Keratinocyte (primary cell): ENCODE measurements at regions not wholly inside any gene's neighbourhood (a gene's known extent, or its start where the extent isn't known, plus 50 kb on each side); places are given as distances from the start of the nearest gene placed in this dataset.

Source experiments
- DNase-seq: peaks from one replicate; pipeline ENCODE4 v3.0.0-alpha.2; 2011; ENCODE audit warnings: low read depth, missing footprints, low spot score
- FAIRE-seq: peaks from 2 replicates; lab custom pipeline; 2011; peaks lifted over from hg19 to GRCh38; lab: Jason Lieb, UNC
- H2AFZ ChIP-seq: 2 replicates; pipeline ENCODE4 v1.6.0; 2012; ENCODE audit warnings: low read length, control low read depth, inconsistent platforms; ENCODE audit not compliant: control insufficient read depth
- H3K27ac ChIP-seq: 2 replicates; pipeline ENCODE4 v1.5.1; 2011; ENCODE audit warnings: low read length; ENCODE audit not compliant: control insufficient read depth, insufficient read depth
- H3K27me3 ChIP-seq: 3 replicates; pipeline ENCODE4 v1.6.0; 2011; ENCODE audit warnings: low read length; ENCODE audit not compliant: control insufficient read depth, insufficient read depth; ENCODE audit errors: extremely low read depth
- H3K36me3 ChIP-seq, 2 experiments: 2 replicates in 1 of 2; 3 replicates in 1 of 2; pipeline ENCODE4 v1.5.1; 2011; ENCODE audit warnings: low read length in 2 of 2, mild to moderate bottlenecking in 1 of 2; ENCODE audit not compliant: control insufficient read depth in 2 of 2, insufficient read depth in 2 of 2; ENCODE audit errors: extremely low read depth in 1 of 2
- H3K4me1 ChIP-seq: 3 replicates; pipeline ENCODE4 v1.5.1; 2011; ENCODE audit warnings: low read length; ENCODE audit not compliant: control insufficient read depth, insufficient read depth; ENCODE audit errors: extremely low read depth
- H3K4me2 ChIP-seq: 3 replicates; pipeline ENCODE4 v1.6.0; 2011; ENCODE audit warnings: low read depth, low read length; ENCODE audit not compliant: control insufficient read depth, insufficient read depth; ENCODE audit errors: extremely low read depth
- H3K4me3 ChIP-seq, 3 experiments: fragments of 200-600 bp in 1 of 3; sonication (generic) in 1 of 3; 2 replicates in 2 of 3; 3 replicates in 1 of 3; pipeline ENCODE4 v1.5.1; 2011 to 2016; ENCODE audit warnings: low read length in 3 of 3, mild to moderate bottlenecking in 3 of 3, control low read depth in 2 of 3, inconsistent platforms in 1 of 3, low read depth in 1 of 3, mixed read lengths in 1 of 3, mixed run types in 1 of 3, moderate library complexity in 1 of 3; ENCODE audit not compliant: control insufficient read depth in 2 of 3, insufficient read depth in 2 of 3; ENCODE audit errors: extremely low read depth in 1 of 3
- H3K79me2 ChIP-seq: 2 replicates; pipeline ENCODE4 v1.6.0; 2012; ENCODE audit warnings: low read length; ENCODE audit not compliant: control insufficient read depth, insufficient read depth
- H3K9ac ChIP-seq: 3 replicates; pipeline ENCODE4 v1.6.0; 2011; ENCODE audit warnings: low read length; ENCODE audit not compliant: control insufficient read depth, insufficient read depth; ENCODE audit errors: extremely low read depth
- H3K9me1 ChIP-seq: 3 replicates; pipeline ENCODE4 v1.6.0; 2011; ENCODE audit warnings: low read length; ENCODE audit not compliant: control insufficient read depth, insufficient read depth; ENCODE audit errors: extremely low read depth
- H3K9me3 ChIP-seq: 2 replicates; pipeline ENCODE4 v1.5.1; 2012; ENCODE audit warnings: low read depth, low read length; ENCODE audit not compliant: control insufficient read depth
- H4K20me1 ChIP-seq: 3 replicates; pipeline ENCODE4 v1.6.0; 2011; ENCODE audit warnings: low read length; ENCODE audit not compliant: control insufficient read depth, insufficient read depth; ENCODE audit errors: extremely low read depth
- CTCF ChIP-seq, 3 experiments: IDR thresholded peaks in 1 of 3; conservative IDR thresholded peaks in 1 of 3; optimal IDR thresholded peaks in 1 of 3; 2 replicates in 2 of 3; 3 replicates in 1 of 3; pipeline versions ENCODE3 to v1.5.1; 2011; ENCODE audit warnings: low read length in 3 of 3, mild to moderate bottlenecking in 3 of 3, moderate library complexity in 2 of 3, control low read depth in 1 of 3, inconsistent platforms in 1 of 3; ENCODE audit not compliant: insufficient read depth in 2 of 3; ENCODE audit errors: extremely low read depth in 1 of 3
- EZH2 ChIP-seq: IDR thresholded peaks from one replicate; pipeline ENCODE4 v1.6.1; 2012; ENCODE audit warnings: inconsistent platforms, mild to moderate bottlenecking, low read length, moderate library complexity
- dilution Hi-C: fragments of 300-500 bp; cut with MboI; formaldehyde crosslinking; loops from one replicate; pipeline ENCODE4 v1.7.0; 2020; ENCODE audit warnings: low sequenced_read_pairs; ENCODE audit not compliant: extremely low pct_ligation_motif_present

- H3K27me3 ChIP-seq = no peaks in the 10 kb centered on the region
- H3K36me3 ChIP-seq = no peaks in the 10 kb centered on the region
- H3K27ac ChIP-seq = no peak overlapping the region
- dilution Hi-C loops = no loop called here
- H3K79me2 ChIP-seq = no peaks in the 10 kb centered on the region
- no peak overlapping the region for H3K9ac ChIP-seq
- peaks cover 2% of the 10 kb centered on the region for H3K9me3 ChIP-seq
- no peak overlapping the region for H2AFZ ChIP-seq
- DNase-seq = no peak
- H3K4me2 ChIP-seq = no peak overlapping the region
- H4K20me1 ChIP-seq = no peaks in the 10 kb centered on the region
- H3K9me1 ChIP-seq = no peaks in the 10 kb centered on the region
- TF ChIP-seq EZH2 (no peak), CTCF (optimal IDR thresholded peaks at IDR 0.05 in 1 of 3, IDR thresholded peaks at IDR 0.05 in 1 of 3, conservative IDR thresholded peaks at IDR 0.05 in 1 of 3; ENCODE audit: extremely low read depth in 1 of 3, insufficient read depth in 2 of 3, low read length in 3 of 3) (no peak)
- H3K4me1 ChIP-seq = no peaks in the 10 kb centered on the region
- no peak for FAIRE-seq
- no peak overlapping the region for H3K4me3 ChIP-seq
Measured at GRCh38 chr7:52647046-52647445, 388.4 kb upstream of the POM121L12 start.

- H3K9ac ChIP-seq = no peak overlapping the region
- H3K4me2 ChIP-seq = no peak overlapping the region
- H4K20me1 ChIP-seq = no peaks in the 10 kb centered on the region
- H3K9me1 ChIP-seq = no peaks in the 10 kb centered on the region
- H3K4me1 ChIP-seq = no peaks in the 10 kb centered on the region
- TF ChIP-seq CTCF (optimal IDR thresholded peaks at IDR 0.05 in 1 of 3, IDR thresholded peaks at IDR 0.05 in 1 of 3, conservative IDR thresholded peaks at IDR 0.05 in 1 of 3; ENCODE audit: extremely low read depth in 1 of 3, insufficient read depth in 2 of 3, low read length in 3 of 3) = no peak
- TF ChIP-seq EZH2 = no peak
- H3K4me3 ChIP-seq = no peak overlapping the region
- no peaks in the 10 kb centered on the region for H3K79me2 ChIP-seq
- H2AFZ ChIP-seq = no peak overlapping the region
- H3K9me3 ChIP-seq = no peaks in the 10 kb centered on the region
- DNase-seq = no peak
- dilution Hi-C loops = no loop called here
- H3K36me3 ChIP-seq = no peaks in the 10 kb centered on the region
- no peak overlapping the region for H3K27ac ChIP-seq
- no peak for FAIRE-seq
- H3K27me3 ChIP-seq = no peaks in the 10 kb centered on the region
Measured at GRCh38 chr7:52639981-52640380, 395.5 kb upstream of the POM121L12 start.
